ENCODE measurements at regions not wholly inside any gene's neighbourhood (a gene's known extent, or its start where the extent isn't known, plus 50 kb on each side); places are given as distances from the start of the nearest gene placed in this dataset.

GRCh38 chr1:37362594-37363385 is 111.6 kb upstream of the ZC3H12A start:
- no peak for TF ChIP-seq CTCF (conservative IDR thresholded peaks at IDR 0.05)
- TF ChIP-seq ZFX (IDR thresholded peaks at IDR 0.05): no peak
